ENCODE measurements at regions not wholly inside any gene's neighbourhood (a gene's known extent, or its start where the extent isn't known, plus 50 kb on each side); places are given as distances from the start of the nearest gene placed in this dataset.
"Not testable (repeated sequence)": the region's sequence is repeated elsewhere in the genome, so short reads cannot be mapped to it uniquely, and the experiment has no call there.

GRCh38 chr6:163747058-163747457, 332.5 kb downstream of the QKI start:
- H3K9ac ChIP-seq (ENCODE audit: insufficient read depth in 1 of 2, low read depth in 2 of 2, low read length in 2 of 2); DNase-seq (ENCODE audit: extremely low read depth in 1 of 4, low spot score in 3 of 4); FAIRE-seq; H3K9me1 ChIP-seq (ENCODE audit: control insufficient read depth, insufficient read depth, low read length); H3K9me3 ChIP-seq (replicated peaks; ENCODE audit: control insufficient read depth, insufficient read depth, low read depth, low read length); CTCF ChIA-PET (ENCODE audit: low intra/inter-chr PET ratio); intact Hi-C loops (cut with micrococcal nuclease); H4K20me1 ChIP-seq (replicated peaks; ENCODE audit: control insufficient read depth, insufficient read depth, low read length); POLR2A ChIA-PET; ATAC-seq; BruUV-seq (replicated peaks); H2AFZ ChIP-seq (ENCODE audit: low read depth, low read length); H3K79me2 ChIP-seq (ENCODE audit: control insufficient read depth, insufficient read depth, low read length); H3K4me3 ChIP-seq; in situ Hi-C loops (cut with MboI); H3K4me2 ChIP-seq (ENCODE audit: insufficient read depth, low read length); H3K36me3 ChIP-seq (ENCODE audit: control insufficient read depth, insufficient read depth, low read length); H3K27ac ChIP-seq (ENCODE audit: extremely low read depth, low read depth, low read length): not testable (repeated sequence)
- 8% methylated on average over 5 of the region's 5 CpGs for WGBS (ENCODE audit: insufficient coverage, low coverage, missing lambda C conversion rate)
- peak; percentile 33; the same call in 1 of the 2 replicates for TF ChIP-seq USF1 (CRISPR knock-in tag; IDR thresholded peaks at IDR 0.05)
- TF ChIP-seq ZNF431 (CRISPR knock-in tag; IDR thresholded peaks at IDR 0.05), result peak; percentile 83
- peak; percentile 57 for TF ChIP-seq NFIC (IDR thresholded peaks at IDR 0.05)
- TF ChIP-seq CHAMP1 (IDR thresholded peaks at IDR 0.05), result 0 out of 2 replicates have a peak, but pooled peaks have one; percentile 54
- TF ChIP-seq CC2D1A (IDR thresholded peaks at IDR 0.05), result peak; percentile 52; the same call in 1 of the 2 replicates
- TF ChIP-seq CHD2 (IDR thresholded peaks at IDR 0.05; ENCODE audit: low read depth, low read length), result peak; percentile 77
- peaks cover 1 to 21% of the 10 kb centered on the region in 2 experiments; a peak in 4 of 5 replicates for H3K4me1 ChIP-seq (replicated peaks in 1 of 2; ENCODE audit: control insufficient read depth in 2 of 2, insufficient read depth in 2 of 2, low read length in 2 of 2)
- H3K27me3 ChIP-seq (ENCODE audit: control insufficient read depth in 2 of 2, insufficient read depth in 2 of 2, low read length in 2 of 2), result peaks cover 10 to 64% of the 10 kb centered on the region in 2 experiments; a peak in 4 of 5 replicates

Measured in K562 (cell line).